Cardiac muscle cell (in vitro differentiated cells and primary cell): ENCODE measurements at regions not wholly inside any gene's neighbourhood (a gene's known extent, or its start where the extent isn't known, plus 50 kb on each side); places are given as distances from the start of the nearest gene placed in this dataset.

Experiments
- DNase-seq, 2 donors: peaks; one replicate each; pipeline versions ENCODE4 v3.0.0 to v3.0.0-alpha.2; 2010 to 2017; ENCODE audit warnings: low read depth in 1 of 2, low spot score in 1 of 2
- H3K27ac ChIP-seq: fragments of 200-600 bp; sonication (generic); 2 replicates; pipeline ENCODE4 v1.5.1; 2016
- H3K27me3 ChIP-seq: fragments of 200-600 bp; sonication (generic); 2 replicates; pipeline ENCODE4 v1.6.0; 2016; ENCODE audit warnings: control low read depth
- H3K36me3 ChIP-seq: fragments of 200-600 bp; sonication (generic); 2 replicates; pipeline ENCODE4 v1.5.1; 2016; ENCODE audit warnings: control low read depth
- H3K4me1 ChIP-seq: fragments of 200-600 bp; sonication (generic); 2 replicates; pipeline ENCODE4 v1.8.1; 2017; ENCODE audit warnings: low read depth, mild to moderate bottlenecking, mixed run types
- H3K4me3 ChIP-seq: fragments of 200-600 bp; sonication (generic); 2 replicates; pipeline ENCODE4 v1.5.1; 2016; ENCODE audit warnings: mild to moderate bottlenecking
- H3K9me3 ChIP-seq: fragments of 200-600 bp; sonication (generic); 2 replicates; pipeline ENCODE4 v1.5.1; 2017; ENCODE audit warnings: low read depth, mild to moderate bottlenecking, control low read depth
- CTCF ChIP-seq: IDR thresholded peaks from 2 replicates; pipeline ENCODE4 v1.5.1; 2012; ENCODE audit warnings: low read depth, mild to moderate bottlenecking, low read length

GRCh38 chr4:129543299-129543698 lies 447.3 kb downstream of the C4orf33 start:
- DNase-seq: no peak
- no peaks in the 10 kb centered on the region for H3K4me1 ChIP-seq
- no peaks in the 10 kb centered on the region for H3K9me3 ChIP-seq
- H3K27me3 ChIP-seq: no peaks in the 10 kb centered on the region
- H3K36me3 ChIP-seq: no peaks in the 10 kb centered on the region
- TF ChIP-seq CTCF: no peak
- no peak overlapping the region for H3K27ac ChIP-seq
- H3K4me3 ChIP-seq: no peak overlapping the region

GRCh38 chr4:129545599-129546278 lies 449.8 kb downstream of the C4orf33 start:
- peak; percentile 19 to 92 for DNase-seq
- H3K4me1 ChIP-seq: no peaks in the 10 kb centered on the region
- no peaks in the 10 kb centered on the region for H3K36me3 ChIP-seq
- no peak overlapping the region for H3K4me3 ChIP-seq
- no peak overlapping the region for H3K27ac ChIP-seq
- no peaks in the 10 kb centered on the region for H3K9me3 ChIP-seq
- H3K27me3 ChIP-seq: no peaks in the 10 kb centered on the region
- TF ChIP-seq CTCF: no peak

- H3K27ac ChIP-seq: no peak overlapping the region
- no peaks in the 10 kb centered on the region for H3K27me3 ChIP-seq
- H3K9me3 ChIP-seq: no peaks in the 10 kb centered on the region
- H3K4me1 ChIP-seq: no peaks in the 10 kb centered on the region
- H3K4me3 ChIP-seq: no peak overlapping the region
- no peaks in the 10 kb centered on the region for H3K36me3 ChIP-seq
- no peak for DNase-seq
- no peak for TF ChIP-seq CTCF
Observed at GRCh38 chr4:129546531-129546930, 450.6 kb downstream of the C4orf33 start.

GRCh38 chr4:129550281-129550785 lies 454.4 kb downstream of the C4orf33 start:
- Histone ChIP-seq H3K27ac (no peak overlapping the region), H3K4me1 (no peaks in the 10 kb centered on the region), H3K9me3 (no peaks in the 10 kb centered on the region), H3K4me3 (no peak overlapping the region), H3K27me3 (no peaks in the 10 kb centered on the region), H3K36me3 (no peaks in the 10 kb centered on the region)
- TF ChIP-seq CTCF: no peak
- DNase-seq: no peak

GRCh38 chr4:129561280-129561679 lies 465.3 kb downstream of the C4orf33 start:
- H3K4me1 ChIP-seq: no peaks in the 10 kb centered on the region
- no peaks in the 10 kb centered on the region for H3K36me3 ChIP-seq
- no peak for TF ChIP-seq CTCF
- DNase-seq: no peak
- H3K4me3 ChIP-seq: no peak overlapping the region
- no peaks in the 10 kb centered on the region for H3K27me3 ChIP-seq
- H3K9me3 ChIP-seq: no peaks in the 10 kb centered on the region
- no peak overlapping the region for H3K27ac ChIP-seq
